ENCODE measurements at regions not wholly inside any gene's neighbourhood (a gene's known extent, or its start where the extent isn't known, plus 50 kb on each side); places are given as distances from the start of the nearest gene placed in this dataset.

- no peak overlapping the region for H3K4me3 ChIP-seq (replicated peaks in 1 of 2; ENCODE audit: low read depth in 2 of 2, low read length in 2 of 2)
- TF ChIP-seq CTCF (IDR thresholded peaks at IDR 0.05; ENCODE audit: low read depth, low read length) = no peak
- DNase-seq (ENCODE audit: low read depth in 2 of 2) = no peak
Observed at GRCh38 chr5:118314931-118315330, 673.4 kb downstream of the DTWD2 start.

- no peak for TF ChIP-seq CTCF (IDR thresholded peaks at IDR 0.05; ENCODE audit: low read depth, low read length)
- no peak for DNase-seq (ENCODE audit: low read depth in 2 of 2)
- no peak overlapping the region for H3K4me3 ChIP-seq (replicated peaks in 1 of 2; ENCODE audit: low read depth in 2 of 2, low read length in 2 of 2)
Observed at GRCh38 chr5:118311103-118311819, 677.1 kb downstream of the DTWD2 start.

- no peak for TF ChIP-seq CTCF (IDR thresholded peaks at IDR 0.05; ENCODE audit: low read depth, low read length)
- no peak overlapping the region for H3K4me3 ChIP-seq (replicated peaks in 1 of 2; ENCODE audit: low read depth in 2 of 2, low read length in 2 of 2)
- DNase-seq (ENCODE audit: low read depth in 2 of 2) = no peak
Observed at GRCh38 chr5:118310401-118310800, 677.9 kb downstream of the DTWD2 start.

GRCh38 chr5:118303296-118303695 is 685.1 kb downstream of the DTWD2 start:
- DNase-seq (ENCODE audit: low read depth in 2 of 2) = no peak
- H3K4me3 ChIP-seq (replicated peaks in 1 of 2; ENCODE audit: low read depth in 2 of 2, low read length in 2 of 2) = no peak overlapping the region
- TF ChIP-seq CTCF (IDR thresholded peaks at IDR 0.05; ENCODE audit: low read depth, low read length) = no peak

- no peak overlapping the region for H3K4me3 ChIP-seq (replicated peaks in 1 of 2; ENCODE audit: low read depth in 2 of 2, low read length in 2 of 2)
- DNase-seq (ENCODE audit: low read depth in 2 of 2) = no peak
- no peak for TF ChIP-seq CTCF (IDR thresholded peaks at IDR 0.05; ENCODE audit: low read depth, low read length)
Observed at GRCh38 chr5:118302786-118303185, 685.6 kb downstream of the DTWD2 start.

GRCh38 chr5:118301696-118302095 is 686.7 kb downstream of the DTWD2 start:
- H3K4me3 ChIP-seq (replicated peaks in 1 of 2; ENCODE audit: low read depth in 2 of 2, low read length in 2 of 2) = no peak overlapping the region
- no peak for DNase-seq (ENCODE audit: low read depth in 2 of 2)
- TF ChIP-seq CTCF (IDR thresholded peaks at IDR 0.05; ENCODE audit: low read depth, low read length) = no peak

GRCh38 chr5:118295045-118295444 is 693.3 kb downstream of the DTWD2 start:
- DNase-seq (ENCODE audit: low read depth in 2 of 2) = no peak
- TF ChIP-seq CTCF (IDR thresholded peaks at IDR 0.05; ENCODE audit: low read depth, low read length) = no peak
- no peak overlapping the region for H3K4me3 ChIP-seq (replicated peaks in 1 of 2; ENCODE audit: low read depth in 2 of 2, low read length in 2 of 2)
